Pancreas (tissue), 10 donors: ENCODE measurements at regions not wholly inside any gene's neighbourhood (a gene's known extent, or its start where the extent isn't known, plus 50 kb on each side); places are given as distances from the start of the nearest gene placed in this dataset.

Source experiments
- ATAC-seq, 4 donors: fragments of 200-7000 bp; cut with Tn5 transposase; one replicate each; pipeline versions ENCODE4 v1.8.0 to v1.9.1; 2020; ENCODE audit warnings: mild to moderate bottlenecking in 4 of 4, moderate library complexity in 4 of 4
- DNase-seq, 6 donors: peaks; one replicate each; pipeline ENCODE4 v3.0.0-alpha.2; 2020
- FAIRE-seq: peaks from 2 replicates; lab custom pipeline; 2012; peaks lifted over from hg19 to GRCh38; lab: Jason Lieb, UNC
- H3K27ac ChIP-seq, 4 donors: fragments of 200-600 bp; sonication (generic); 1 replicate in 3 of 4; 2 replicates in 1 of 4; pipeline versions ENCODE4 v1.5.0 to v1.8.0; 2020
- H3K27me3 ChIP-seq, 4 donors: fragments of 200-600 bp; one replicate each; pipeline ENCODE4 v1.8.0; 2021
- H3K36me3 ChIP-seq, 3 donors: fragments of 200-600 bp; sonication (generic) in 1 of 3; one replicate each; pipeline versions ENCODE4 v1.5.0 to v1.8.0; 2020 to 2021
- H3K4me1 ChIP-seq, 3 donors: fragments of 200-600 bp; one replicate each; pipeline ENCODE4 v1.8.0; 2021
- H3K4me3 ChIP-seq, 4 donors: fragments of 200-600 bp; sonication (generic) in 2 of 4; one replicate each; pipeline versions ENCODE4 v1.5.0 to v1.8.0; 2020 to 2021
- H3K9me3 ChIP-seq, 4 donors: fragments of 200-600 bp; one replicate each; pipeline ENCODE4 v1.8.0; 2021
- CTCF ChIP-seq, 4 donors: fragments of 200-600 bp; sonication (generic) in 3 of 4; IDR thresholded peaks; one replicate each; pipeline versions ENCODE4 v1.5.0 to v1.8.0; 2021; ENCODE audit warnings: antibody characterized with exemption in 4 of 4
- whole genome bisulfite sequencing, 2 donors: extraction: QIAGEN DNeasy Blood & Tissue Kit; methylation state at CpG; one replicate each; pipeline ENCODE4 v1.1.7; 2013; 5-methylcytosine and 5-hydroxymethylcytosine counted together
- intact Hi-C, 3 donors: fragments of 100-400 bp; cut with DNase I; formaldehyde crosslinking; loops; one replicate each; pipeline versions ENCODE4 v1.11.1 to v1.14.2; 2022
- donor health status: healthy with polysubstance abuse.
- donor health status: DM: no; HTN: no; CAD: no; lungs with moderate emphysema.
- donor health status: DM: no; HTN: no; CAD: no.
- donor health status: control.
- donor health status: control.
- donor health status: Bipolar disorder and iron deficiency.
- donor health status: DM: yes; HTN: yes; CAD: no.
- donor health status: DM: no; HTN: no; CAD: no.
- donor health status: DM: no; HTN: no; CAD: no.
- donor health status: DM: yes; HTN: yes; CAD: no.

- Histone ChIP-seq H3K36me3 (no peaks in the 10 kb centered on the region), H3K27me3 (no peaks in the 10 kb centered on the region), H3K4me3 (no peak overlapping the region), H3K9me3 (no peaks in the 10 kb centered on the region), H3K27ac (no peak overlapping the region), H3K4me1 (no peaks in the 10 kb centered on the region)
- TF ChIP-seq CTCF (IDR thresholded peaks at IDR 0.05) = no peak
- WGBS, 2 donors = 9 to 11% methylated on average over 1 of the region's 1 CpG
- DNase-seq (no peak), FAIRE-seq (no peak), ATAC-seq (no peak)
- intact Hi-C loops = no loop called here
Observed at GRCh38 chr4:97396605-97397004, 746.7 kb downstream of the STPG2 start.

- ATAC-seq (no peak), FAIRE-seq (no peak), DNase-seq (no peak)
- no peak for TF ChIP-seq CTCF (IDR thresholded peaks at IDR 0.05)
- H3K27ac ChIP-seq = no peak overlapping the region
- no peaks in the 10 kb centered on the region for H3K27me3 ChIP-seq
- H3K9me3 ChIP-seq = no peaks in the 10 kb centered on the region
- WGBS, 2 donors = 73 to 79% methylated on average over 5 of the region's 5 CpGs
- intact Hi-C loops = no loop called here
- no peaks in the 10 kb centered on the region for H3K36me3 ChIP-seq
- H3K4me1 ChIP-seq = no peaks in the 10 kb centered on the region
- no peak overlapping the region for H3K4me3 ChIP-seq
Observed at GRCh38 chr4:97404876-97405523, 738.3 kb downstream of the STPG2 start.

- no peaks in the 10 kb centered on the region for H3K9me3 ChIP-seq
- no peak for FAIRE-seq
Observed at GRCh38 chr4:97411356-97411755, 731.9 kb downstream of the STPG2 start.

GRCh38 chr4:97412331-97412730 lies 730.9 kb downstream of the STPG2 start:
- TF ChIP-seq CTCF (IDR thresholded peaks at IDR 0.05) = no peak
- Histone ChIP-seq H3K27ac (no peak overlapping the region), H3K36me3 (no peaks in the 10 kb centered on the region), H3K4me1 (no peaks in the 10 kb centered on the region), H3K9me3 (no peaks in the 10 kb centered on the region), H3K27me3 (no peaks in the 10 kb centered on the region), H3K4me3 (no peak overlapping the region)
- DNase-seq = no peak
- intact Hi-C loops = no loop called here
- FAIRE-seq = no peak
- 20 to 50% methylated on average over 1 of the region's 1 CpG for WGBS, 2 donors
- no peak for ATAC-seq

More at GRCh38 chr4:97411356-97411755, 731.9 kb downstream of the STPG2 start:
- ATAC-seq = no peak
- H3K4me3 ChIP-seq = no peak overlapping the region
- no peak overlapping the region for H3K27ac ChIP-seq
- no peaks in the 10 kb centered on the region for H3K36me3 ChIP-seq
- 66 to 85% methylated on average over 3 of the region's 3 CpGs for WGBS, 2 donors
- H3K4me1 ChIP-seq = no peaks in the 10 kb centered on the region
- H3K27me3 ChIP-seq = no peaks in the 10 kb centered on the region
- intact Hi-C loops = no loop called here
- DNase-seq = no peak
- TF ChIP-seq CTCF (IDR thresholded peaks at IDR 0.05) = no peak

- Histone ChIP-seq H3K36me3 (no peaks in the 10 kb centered on the region), H3K4me3 (no peak overlapping the region), H3K9me3 (no peaks in the 10 kb centered on the region), H3K4me1 (no peaks in the 10 kb centered on the region), H3K27me3 (no peaks in the 10 kb centered on the region), H3K27ac (no peak overlapping the region)
- no peak for TF ChIP-seq CTCF (IDR thresholded peaks at IDR 0.05)
- DNase-seq (no peak), ATAC-seq (no peak), FAIRE-seq (no peak)
- intact Hi-C loops = no loop called here
- 65 to 78% methylated on average over 4 of the region's 4 CpGs for WGBS, 2 donors
Observed at GRCh38 chr4:97414161-97414560, 729.1 kb downstream of the STPG2 start.
